ENCODE measurements at regions not wholly inside any gene's neighbourhood (a gene's known extent, or its start where the extent isn't known, plus 50 kb on each side); places are given as distances from the start of the nearest gene placed in this dataset.

GRCh38 chr2:128836559-128837100, 518.0 kb upstream of the HS6ST1 start:
- POLR2A ChIA-PET: no interaction called here
- Histone ChIP-seq H3K4me1 (ENCODE audit: insufficient read depth, low read length) (no peaks in the 10 kb centered on the region), H3K27ac (ENCODE audit: low read depth in 1 of 2, low read length in 2 of 2) (no peak overlapping the region), H3K36me3 (ENCODE audit: insufficient read depth, low read length) (no peaks in the 10 kb centered on the region), H3K27me3 (ENCODE audit: control insufficient read depth in 1 of 2, insufficient read depth in 2 of 2, low read length in 2 of 2) (no peaks in the 10 kb centered on the region), H3K4me3 (ENCODE audit: low read length) (no peak overlapping the region), H3K9me3 (ENCODE audit: control insufficient read depth in 1 of 2, insufficient read depth in 1 of 2, low read length in 2 of 2) (peaks cover 0 to 15% of the 10 kb centered on the region in 2 experiments)
- H3K4me1 Mint-ChIP-seq (ENCODE audit: low read depth): no peaks in the 10 kb centered on the region
- no peak overlapping the region for H3K27ac Mint-ChIP-seq
- H3K27me3 Mint-ChIP-seq: no peaks in the 10 kb centered on the region
- no peak overlapping the region for H3K4me3 Mint-ChIP-seq
- no peaks in the 10 kb centered on the region for H3K9me3 Mint-ChIP-seq
- intact Hi-C loops (cut with DNase I, micrococcal nuclease): no loop called here
- DNase-seq: no peak
- no peak for ATAC-seq (ENCODE audit: poor library complexity)
- TF ChIP-seq CTCF (IDR thresholded peaks at IDR 0.05): no peak
- no peaks in the 10 kb centered on the region for H3K36me3 Mint-ChIP-seq (ENCODE audit: low read depth)
- CTCF ChIA-PET: no interaction called here

- H3K9me3 ChIP-seq (ENCODE audit: control insufficient read depth in 1 of 2, insufficient read depth in 1 of 2, low read length in 2 of 2): peaks cover 0 to 15% of the 10 kb centered on the region in 2 experiments
- no peak overlapping the region for H3K27ac ChIP-seq (ENCODE audit: low read depth in 1 of 2, low read length in 2 of 2)
- no peak overlapping the region for H3K4me3 Mint-ChIP-seq
- H3K36me3 ChIP-seq (ENCODE audit: insufficient read depth, low read length): no peaks in the 10 kb centered on the region
- ATAC-seq (ENCODE audit: poor library complexity): no peak
- POLR2A ChIA-PET: no interaction called here
- H3K27me3 Mint-ChIP-seq: no peaks in the 10 kb centered on the region
- H3K4me1 ChIP-seq (ENCODE audit: insufficient read depth, low read length): no peaks in the 10 kb centered on the region
- no peaks in the 10 kb centered on the region for H3K36me3 Mint-ChIP-seq (ENCODE audit: low read depth)
- no peaks in the 10 kb centered on the region for H3K9me3 Mint-ChIP-seq
- no peak for TF ChIP-seq CTCF (IDR thresholded peaks at IDR 0.05)
- CTCF ChIA-PET: no interaction called here
- no peak overlapping the region for H3K4me3 ChIP-seq (ENCODE audit: low read length)
- intact Hi-C loops (cut with DNase I, micrococcal nuclease): no loop called here
- no peak for DNase-seq
- no peak overlapping the region for H3K27ac Mint-ChIP-seq
- H3K4me1 Mint-ChIP-seq (ENCODE audit: low read depth): no peaks in the 10 kb centered on the region
- no peaks in the 10 kb centered on the region for H3K27me3 ChIP-seq (ENCODE audit: control insufficient read depth in 1 of 2, insufficient read depth in 2 of 2, low read length in 2 of 2)
Measured at GRCh38 chr2:128838244-128838643, 519.6 kb upstream of the HS6ST1 start.

- Mint-ChIP-seq H3K36me3 (ENCODE audit: low read depth) (no peaks in the 10 kb centered on the region), H3K4me1 (ENCODE audit: low read depth) (no peaks in the 10 kb centered on the region), H3K4me3 (no peak overlapping the region), H3K27ac (no peak overlapping the region), H3K27me3 (no peaks in the 10 kb centered on the region), H3K9me3 (no peaks in the 10 kb centered on the region)
- intact Hi-C loops (cut with DNase I, micrococcal nuclease): no loop called here
- POLR2A ChIA-PET: no interaction called here
- CTCF ChIA-PET: no interaction called here
- Histone ChIP-seq H3K4me1 (ENCODE audit: insufficient read depth, low read length) (no peaks in the 10 kb centered on the region), H3K4me3 (ENCODE audit: low read length) (no peak overlapping the region), H3K27ac (ENCODE audit: low read depth in 1 of 2, low read length in 2 of 2) (no peak overlapping the region), H3K27me3 (ENCODE audit: control insufficient read depth in 1 of 2, insufficient read depth in 2 of 2, low read length in 2 of 2) (no peaks in the 10 kb centered on the region), H3K36me3 (ENCODE audit: insufficient read depth, low read length) (no peaks in the 10 kb centered on the region), H3K9me3 (ENCODE audit: control insufficient read depth in 1 of 2, insufficient read depth in 1 of 2, low read length in 2 of 2) (peaks cover 0 to 10% of the 10 kb centered on the region in 2 experiments)
- no peak for TF ChIP-seq CTCF (IDR thresholded peaks at IDR 0.05)
- DNase-seq: no peak
- no peak for ATAC-seq (ENCODE audit: poor library complexity)
Measured at GRCh38 chr2:128841803-128842202, 523.1 kb upstream of the HS6ST1 start.

Data from CD4-positive, alpha-beta T cell (primary cell).